ENCODE measurements at regions not wholly inside any gene's neighbourhood (a gene's known extent, or its start where the extent isn't known, plus 50 kb on each side); places are given as distances from the start of the nearest gene placed in this dataset.

DNA sequence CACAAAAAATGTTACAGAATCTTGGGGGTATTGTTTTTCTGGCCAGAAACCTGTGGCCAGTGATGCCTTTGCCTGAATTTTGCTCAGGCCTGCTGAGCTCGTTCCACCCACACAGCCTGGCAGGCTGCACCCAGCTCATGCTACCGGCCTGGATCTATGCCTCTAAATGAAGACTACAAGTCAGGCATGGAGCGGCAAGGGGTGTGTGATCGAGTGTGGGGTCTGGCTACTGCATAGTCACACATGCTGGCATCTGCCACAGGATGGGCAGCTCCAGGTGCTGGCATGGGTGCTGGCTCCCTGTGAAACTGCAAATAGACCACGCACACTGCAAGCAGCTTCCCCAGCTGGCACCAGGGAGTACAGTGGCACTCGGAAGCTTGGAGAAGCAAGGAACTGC lies 323.1 kb upstream of the POU3F4 start:
- TF ChIP-seq JUND (IDR thresholded peaks at IDR 0.05) (no peak), FOSL1 (IDR thresholded peaks at IDR 0.05; ENCODE audit: low read depth) (no peak), ZNF274 (IDR thresholded peaks at IDR 0.05; ENCODE audit: low read depth, low read length) (no peak)
- TF ChIP-seq, protein P1, sequence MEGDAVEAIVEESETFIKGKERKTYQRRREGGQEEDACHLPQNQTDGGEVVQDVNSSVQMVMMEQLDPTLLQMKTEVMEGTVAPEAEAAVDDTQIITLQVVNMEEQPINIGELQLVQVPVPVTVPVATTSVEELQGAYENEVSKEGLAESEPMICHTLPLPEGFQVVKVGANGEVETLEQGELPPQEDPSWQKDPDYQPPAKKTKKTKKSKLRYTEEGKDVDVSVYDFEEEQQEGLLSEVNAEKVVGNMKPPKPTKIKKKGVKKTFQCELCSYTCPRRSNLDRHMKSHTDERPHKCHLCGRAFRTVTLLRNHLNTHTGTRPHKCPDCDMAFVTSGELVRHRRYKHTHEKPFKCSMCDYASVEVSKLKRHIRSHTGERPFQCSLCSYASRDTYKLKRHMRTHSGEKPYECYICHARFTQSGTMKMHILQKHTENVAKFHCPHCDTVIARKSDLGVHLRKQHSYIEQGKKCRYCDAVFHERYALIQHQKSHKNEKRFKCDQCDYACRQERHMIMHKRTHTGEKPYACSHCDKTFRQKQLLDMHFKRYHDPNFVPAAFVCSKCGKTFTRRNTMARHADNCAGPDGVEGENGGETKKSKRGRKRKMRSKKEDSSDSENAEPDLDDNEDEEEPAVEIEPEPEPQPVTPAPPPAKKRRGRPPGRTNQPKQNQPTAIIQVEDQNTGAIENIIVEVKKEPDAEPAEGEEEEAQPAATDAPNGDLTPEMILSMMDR (IDR thresholded peaks at IDR 0.05 in 2 of 3, conservative IDR thresholded peaks at IDR 0.05 in 1 of 3; ENCODE audit: borderline replicate concordance in 1 of 3, insufficient read depth in 1 of 3, low read depth in 2 of 3, low read length in 2 of 3): no peak
- TF ChIP-seq, protein P2, sequence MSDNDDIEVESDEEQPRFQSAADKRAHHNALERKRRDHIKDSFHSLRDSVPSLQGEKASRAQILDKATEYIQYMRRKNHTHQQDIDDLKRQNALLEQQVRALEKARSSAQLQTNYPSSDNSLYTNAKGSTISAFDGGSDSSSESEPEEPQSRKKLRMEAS (IDR thresholded peaks at IDR 0.05): no peak

Data from HCT116 (cell line).